Left lobe of liver (tissue), 2 donors: ENCODE measurements at regions not wholly inside any gene's neighbourhood (a gene's known extent, or its start where the extent isn't known, plus 50 kb on each side); places are given as distances from the start of the nearest gene placed in this dataset.
"Not testable (repeated sequence)": the region's sequence is repeated elsewhere in the genome, so short reads cannot be mapped to it uniquely, and the experiment has no call there.

Experiments
- ATAC-seq: fragments of 200-7000 bp; cut with Tn5 transposase; one replicate; pipeline ENCODE4 v1.9.1; 2020; ENCODE audit warnings: mild to moderate bottlenecking, moderate library complexity
- DNase-seq: peaks from one replicate; pipeline ENCODE4 v3.0.0-alpha.2; 2020; ENCODE audit warnings: low spot score
- donor health status: DM: no; HTN: no; CAD: no; lungs with moderate emphysema.
- donor health status: DM: no; HTN: yes; CAD: no.

DNA sequence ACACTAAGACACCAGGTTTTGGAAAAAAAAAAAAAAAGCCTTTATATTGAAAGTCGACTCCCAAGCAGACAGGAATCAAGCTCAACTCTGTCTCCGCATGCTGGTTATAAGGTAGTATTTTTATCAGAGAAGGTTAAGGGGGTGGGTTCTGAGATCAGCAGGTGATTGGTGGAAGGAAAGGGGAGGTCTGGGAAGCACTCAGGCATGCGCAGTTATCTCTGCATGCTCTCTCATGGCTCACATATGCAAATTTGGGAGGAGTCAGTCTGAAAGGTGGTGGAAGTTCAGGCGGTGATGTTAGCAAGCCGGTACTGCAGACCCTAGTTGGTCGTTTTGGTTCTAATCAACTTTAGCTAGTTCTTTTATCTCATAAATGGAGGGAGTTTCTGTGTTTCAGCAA lies 357.6 kb upstream of the C16orf82 start:
- no peak for DNase-seq
- no peak for ATAC-seq

DNA sequence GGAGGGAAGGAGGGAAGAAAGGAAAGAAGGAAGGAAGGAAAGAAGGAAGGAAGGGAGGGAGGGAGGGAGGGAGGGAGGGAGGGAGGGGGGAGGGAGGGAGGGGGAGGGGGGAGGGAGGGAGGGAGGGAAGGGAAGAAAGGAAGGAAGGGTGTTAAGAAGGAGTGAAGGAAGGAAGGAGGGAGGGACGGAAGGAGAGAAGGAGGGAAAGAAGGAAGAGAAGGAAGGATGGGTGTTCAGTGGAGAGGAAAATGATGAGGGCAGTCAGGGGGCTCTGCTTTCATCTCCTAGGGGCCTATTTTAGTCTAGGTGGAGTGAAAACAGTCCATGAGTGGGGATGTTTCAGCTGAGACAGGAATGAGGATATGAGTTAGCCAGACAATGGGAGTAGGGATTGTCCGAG lies 357.0 kb upstream of the C16orf82 start:
- no peak for ATAC-seq
- DNase-seq, result no peak

DNA sequence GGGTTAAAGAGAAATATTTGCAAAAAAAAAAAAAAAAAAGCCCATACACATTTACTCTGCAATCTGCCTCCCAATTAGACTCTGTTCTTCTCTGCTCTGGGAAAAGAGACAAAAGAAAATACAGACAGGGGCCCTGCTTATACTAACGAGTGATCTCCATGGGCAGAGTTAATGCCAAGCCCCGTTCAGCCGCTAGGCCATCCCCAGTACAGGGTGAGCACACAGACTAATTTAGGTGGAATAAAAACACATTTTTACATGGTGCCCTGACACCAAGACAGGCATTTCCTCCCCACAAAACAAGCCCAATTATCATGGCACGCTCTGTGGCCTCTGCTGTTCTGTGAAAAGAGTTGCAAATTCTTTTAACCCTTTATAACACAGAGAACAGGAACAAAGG lies 356.3 kb upstream of the C16orf82 start:
- ATAC-seq, result no peak
- no peak for DNase-seq

DNA sequence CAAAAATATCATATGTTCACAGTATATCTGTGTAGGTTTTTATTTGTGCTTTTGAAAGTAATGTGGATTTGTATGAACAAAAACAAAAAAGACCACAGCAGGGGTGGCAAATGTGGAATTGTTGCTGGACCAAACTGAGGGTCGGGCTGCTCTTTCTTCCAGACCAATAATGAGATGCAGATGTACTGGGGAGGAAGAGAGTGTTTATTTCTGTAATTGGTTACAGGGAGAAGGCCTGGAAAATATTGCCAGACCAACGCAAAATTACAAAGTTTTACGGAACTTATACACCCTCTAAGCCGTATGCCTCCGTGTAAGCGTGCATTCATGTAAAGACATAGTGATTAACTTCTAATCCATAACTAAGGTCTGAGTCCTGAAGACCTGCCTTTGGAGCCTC lies 353.9 kb upstream of the C16orf82 start:
- DNase-seq (no peak), ATAC-seq (no peak)

DNA sequence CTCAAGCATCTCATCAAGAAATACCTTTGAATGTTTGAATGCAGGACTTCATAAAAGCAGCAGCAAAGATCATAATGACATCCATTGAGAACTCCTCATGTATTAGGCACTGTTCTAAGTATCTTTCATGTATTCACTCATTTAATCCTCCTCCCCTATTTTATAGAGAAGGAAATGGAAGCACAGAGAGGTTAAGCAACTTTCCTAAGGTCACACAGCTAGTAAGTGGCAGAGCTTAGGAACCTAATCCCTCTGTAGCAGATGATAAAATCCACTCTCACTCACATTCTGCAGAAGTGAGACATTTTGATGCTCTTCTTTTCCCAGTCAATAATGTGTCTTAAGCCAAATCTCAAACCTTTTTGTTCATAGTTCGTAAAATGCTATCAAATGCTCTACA lies 350.8 kb upstream of the C16orf82 start:
- DNase-seq, result no peak
- ATAC-seq, result no peak

DNA sequence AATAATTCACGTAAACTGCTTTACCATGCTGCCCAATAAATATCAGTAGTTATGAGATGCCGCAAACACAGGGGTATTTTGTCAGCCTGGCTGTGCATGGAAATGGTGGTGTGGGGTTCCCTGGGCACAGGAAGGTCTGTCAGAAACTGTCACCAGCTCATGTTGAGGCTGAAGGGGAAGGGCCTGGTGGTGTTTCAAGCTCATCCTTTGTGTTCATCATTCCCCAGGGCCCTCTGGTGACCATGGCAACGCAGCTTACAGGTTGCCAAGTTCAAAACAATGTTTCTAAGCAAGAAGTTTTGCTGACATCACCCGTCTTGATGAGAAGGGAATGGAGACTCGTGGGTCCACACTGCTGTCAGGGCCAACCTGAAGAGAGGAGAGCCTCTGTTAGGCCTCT lies 348.9 kb upstream of the C16orf82 start:
- DNase-seq (no peak), ATAC-seq (no peak)

DNA sequence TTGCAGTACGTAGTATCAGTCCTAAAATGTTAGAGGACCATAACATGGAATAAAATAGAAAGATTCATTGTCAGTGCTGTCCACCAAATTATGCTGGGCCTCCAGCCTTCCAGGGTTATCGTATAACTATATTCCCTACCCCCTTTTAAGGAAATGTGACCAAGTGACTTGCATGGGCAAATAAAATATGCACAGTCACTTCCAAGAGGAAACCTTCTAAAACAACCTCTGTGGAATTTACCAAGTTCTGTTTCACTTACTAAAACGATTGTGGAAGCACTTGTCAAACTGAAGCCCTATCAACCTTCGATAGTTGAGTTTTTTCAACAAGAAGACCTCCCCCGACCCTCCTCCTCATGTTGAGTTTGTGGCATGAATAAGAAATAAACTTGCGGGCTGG lies 345.4 kb upstream of the C16orf82 start:
- ATAC-seq (no peak), DNase-seq (no peak)

DNA sequence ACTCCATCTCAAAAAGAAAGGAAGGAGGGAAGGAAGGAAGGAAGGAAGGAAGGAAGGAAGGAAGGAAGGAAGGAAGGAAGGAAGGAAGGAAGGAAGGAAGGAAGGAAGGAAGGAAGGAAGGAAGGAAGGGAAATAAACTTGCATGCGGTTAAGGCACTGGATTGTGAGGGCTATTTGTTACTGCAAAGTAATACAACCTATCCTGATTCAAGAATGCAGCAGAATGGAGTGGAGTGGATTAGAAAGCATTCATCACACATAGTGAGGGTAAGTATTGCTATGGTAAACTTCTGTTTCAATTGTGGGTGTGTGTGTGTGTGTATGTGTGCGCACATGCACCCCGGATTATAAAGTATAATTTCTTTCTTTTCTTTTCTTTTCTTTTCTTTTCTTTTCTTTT lies 344.8 kb upstream of the C16orf82 start:
- ATAC-seq, DNase-seq: not testable (repeated sequence)

DNA sequence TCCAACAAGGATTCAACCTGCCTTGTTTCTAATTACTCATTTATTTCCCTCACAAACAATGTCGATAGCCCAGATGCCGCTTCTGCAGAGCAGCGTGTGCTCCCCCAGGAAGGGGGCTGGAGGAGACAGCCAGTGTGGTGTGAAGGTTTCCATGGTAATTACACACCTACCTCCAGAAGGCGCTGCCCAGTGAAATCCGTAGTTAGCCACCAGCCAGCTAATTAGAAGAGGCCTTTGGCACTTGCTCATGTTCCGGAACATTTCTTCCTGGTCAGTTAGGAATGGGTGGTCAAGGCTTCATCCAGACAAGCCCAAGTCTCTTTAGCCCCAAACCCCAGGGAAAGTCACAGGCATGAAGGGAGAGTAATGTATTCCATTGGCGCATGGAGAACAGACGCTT lies 342.5 kb upstream of the C16orf82 start:
- DNase-seq (no peak), ATAC-seq (no peak)

DNA sequence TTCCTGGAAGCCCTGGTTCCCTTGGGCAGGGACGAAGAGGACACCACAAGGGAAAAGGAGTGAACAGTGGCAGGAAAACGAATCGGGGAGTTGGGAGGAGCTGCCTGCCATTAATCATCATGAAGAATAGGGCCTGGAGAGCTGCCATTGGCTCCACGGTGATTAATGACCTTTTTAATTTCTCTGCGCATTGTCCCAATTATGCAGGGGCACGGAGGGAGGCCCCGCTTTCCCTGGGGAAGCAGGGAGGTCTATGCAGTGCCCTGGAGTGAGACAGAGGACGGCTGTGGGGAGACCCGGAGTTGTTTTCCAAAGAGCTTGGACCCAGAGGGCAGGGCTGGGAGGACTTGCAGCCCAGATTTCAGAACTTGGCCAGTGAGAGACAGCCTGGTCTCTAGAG lies 338.9 kb upstream of the C16orf82 start:
- no peak for ATAC-seq
- no peak for DNase-seq

DNA sequence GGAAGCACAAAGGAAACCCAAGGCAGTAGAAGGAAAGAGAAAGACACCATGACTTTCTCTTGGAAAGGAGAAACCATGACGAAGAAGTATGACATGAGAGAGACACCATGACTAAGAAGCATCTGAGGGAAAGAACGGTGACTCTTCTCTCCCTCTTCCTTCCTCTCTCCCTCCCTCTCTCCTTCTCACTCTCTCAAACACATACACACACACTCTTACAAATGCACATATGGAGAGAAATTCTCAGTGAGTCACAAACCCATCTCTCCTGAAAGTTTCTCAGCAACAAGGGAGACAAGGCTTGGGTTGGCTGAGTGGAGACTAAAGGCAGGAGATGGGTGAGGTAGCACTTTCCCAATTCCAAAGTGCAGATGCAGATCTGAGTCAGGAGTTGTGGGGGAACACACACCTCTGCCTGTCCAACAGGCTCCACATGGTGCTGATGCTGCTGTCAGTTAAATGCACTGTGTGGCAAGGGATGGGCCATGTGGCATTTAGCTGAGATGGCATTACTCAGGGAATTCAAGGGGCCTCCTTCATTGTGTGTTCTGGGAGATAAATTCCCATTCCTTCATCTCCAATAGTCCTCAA lies 336.7 kb upstream of the C16orf82 start:
- DNase-seq, result no peak
- no peak for ATAC-seq

DNA sequence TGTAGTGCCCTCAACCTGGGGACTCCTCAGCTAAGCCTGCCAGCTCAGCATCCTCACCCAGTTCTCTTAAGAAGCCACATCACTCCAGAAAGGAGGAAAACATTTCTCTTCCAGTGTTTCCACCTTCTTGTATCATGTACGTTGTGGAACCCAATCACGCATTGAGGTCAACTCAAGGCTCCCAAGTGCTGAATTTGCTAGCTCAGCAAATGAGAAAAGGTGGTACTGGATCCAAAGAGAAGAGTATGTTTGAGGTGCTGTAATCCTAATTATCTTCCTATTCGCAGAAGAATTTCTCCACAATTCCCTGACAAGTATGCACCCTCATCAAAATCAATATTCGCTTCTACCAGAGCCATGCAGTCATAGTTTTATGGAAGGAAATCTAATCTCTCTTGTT lies 335.0 kb upstream of the C16orf82 start:
- ATAC-seq (no peak), DNase-seq (no peak)

DNA sequence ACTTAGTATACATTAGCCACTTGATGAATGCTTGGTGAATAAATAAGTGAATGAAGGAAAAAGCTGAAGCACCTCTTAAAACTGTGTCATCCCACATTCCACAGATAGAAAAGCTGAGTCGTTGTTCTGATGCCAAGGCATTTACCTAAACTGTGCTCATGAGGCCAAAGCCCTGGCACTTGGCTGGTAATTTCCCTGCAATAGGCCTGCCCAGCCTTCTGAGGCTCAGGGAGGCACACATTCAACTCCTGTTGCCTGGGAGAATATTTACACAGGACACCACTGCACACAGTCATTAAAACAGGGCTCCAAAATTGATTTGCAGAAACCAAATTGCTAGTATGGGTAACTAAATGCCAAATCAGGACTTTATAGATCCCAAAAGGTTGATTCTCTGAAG lies 333.0 kb upstream of the C16orf82 start:
- DNase-seq (no peak), ATAC-seq (no peak)

DNA sequence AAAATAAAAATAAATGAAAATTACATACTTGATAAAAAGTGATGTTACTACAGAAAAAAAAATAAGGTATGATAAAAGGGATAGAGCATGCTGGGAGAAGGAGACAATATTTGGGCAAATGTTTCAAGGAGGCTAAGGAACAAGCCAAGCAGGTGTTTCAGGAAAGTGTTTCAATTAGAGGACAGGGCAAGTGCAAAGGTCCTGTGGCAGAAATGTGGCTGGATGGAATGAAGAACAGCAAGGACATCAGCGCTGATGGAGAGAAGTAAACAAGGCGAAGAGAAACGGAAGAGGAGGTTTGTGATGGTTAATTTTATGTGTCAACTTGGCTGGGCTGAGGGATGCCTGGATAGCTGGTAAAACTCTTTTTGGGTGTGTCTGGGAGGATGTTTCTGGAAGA lies 331.2 kb upstream of the C16orf82 start:
- no peak for ATAC-seq
- DNase-seq, result no peak

DNA sequence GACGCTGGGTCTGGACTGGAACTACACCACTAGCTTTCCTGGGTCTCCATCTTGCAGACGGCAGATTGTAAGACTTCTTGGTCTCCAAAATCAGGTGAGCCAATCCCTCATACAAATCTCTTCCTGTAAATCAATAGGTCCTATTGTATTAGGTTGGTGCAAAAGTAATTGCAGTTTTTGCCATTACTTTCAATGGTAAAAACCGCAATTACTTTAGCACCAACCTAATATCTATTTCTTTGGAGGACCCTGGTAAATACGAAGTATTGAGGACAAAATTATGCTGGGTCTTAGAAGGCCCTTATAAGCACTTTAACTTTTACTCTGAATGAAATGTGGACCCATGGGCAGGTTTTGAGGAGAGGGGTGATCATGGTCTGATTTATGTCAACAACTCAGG lies 330.6 kb upstream of the C16orf82 start:
- DNase-seq (no peak), ATAC-seq (no peak)

DNA sequence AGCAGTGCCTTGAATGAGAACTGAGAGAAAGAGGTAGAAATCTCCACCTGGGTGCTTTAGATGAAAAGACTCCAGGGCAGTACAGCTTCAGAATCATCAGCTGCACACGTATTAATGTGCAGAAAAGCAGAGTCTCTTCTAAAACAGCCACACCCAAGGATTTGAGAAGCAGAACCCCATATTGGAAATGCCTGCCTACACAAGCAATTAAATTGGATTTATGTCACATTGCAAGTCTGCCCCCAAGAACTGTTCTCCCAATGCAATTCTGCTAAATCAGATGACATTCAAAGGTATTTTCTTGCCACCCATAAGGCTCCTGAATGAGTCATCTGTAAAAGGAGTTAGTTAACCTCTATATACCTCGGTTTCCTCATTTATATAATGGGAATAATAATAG lies 326.0 kb upstream of the C16orf82 start:
- no peak for DNase-seq
- ATAC-seq, result no peak

DNA sequence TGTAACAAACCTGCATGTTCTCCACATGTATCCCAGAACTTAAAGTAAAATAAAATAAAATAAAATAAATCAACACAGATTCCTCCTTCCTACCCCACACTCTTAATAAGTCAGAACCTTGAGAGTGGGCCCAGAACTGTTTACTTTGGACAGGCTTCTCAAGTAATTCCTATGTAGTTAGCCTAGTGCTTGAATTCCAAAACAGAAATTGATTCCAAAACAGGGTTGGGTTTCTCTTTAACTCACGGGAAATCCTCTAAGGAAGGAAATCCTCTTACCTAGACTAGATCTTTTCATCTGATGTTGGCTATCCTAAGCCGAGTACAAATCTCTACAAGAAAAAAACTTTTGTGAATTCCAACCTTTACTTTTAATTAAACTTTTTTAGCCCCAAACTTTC lies 324.7 kb upstream of the C16orf82 start:
- ATAC-seq (no peak), DNase-seq (no peak)

DNA sequence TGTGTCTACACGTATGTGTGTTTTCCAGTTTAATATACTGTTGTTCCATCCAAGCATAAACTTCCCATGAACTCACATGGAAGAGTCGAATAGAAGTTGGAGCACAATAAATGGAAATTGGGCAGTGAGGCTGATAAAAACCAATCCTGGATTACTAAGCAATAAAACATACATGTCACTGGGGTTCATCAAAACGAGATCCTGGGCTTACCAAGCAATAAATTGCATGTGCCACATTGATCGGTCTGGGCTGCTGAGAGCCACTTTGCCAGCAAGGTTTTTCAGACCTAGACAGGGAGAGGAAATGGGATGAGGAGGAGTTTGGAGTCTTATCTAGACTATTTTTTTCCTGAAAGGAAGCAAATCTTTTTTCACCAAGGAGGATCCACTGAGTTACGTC lies 322.3 kb upstream of the C16orf82 start:
- ATAC-seq, result no peak
- no peak for DNase-seq

DNA sequence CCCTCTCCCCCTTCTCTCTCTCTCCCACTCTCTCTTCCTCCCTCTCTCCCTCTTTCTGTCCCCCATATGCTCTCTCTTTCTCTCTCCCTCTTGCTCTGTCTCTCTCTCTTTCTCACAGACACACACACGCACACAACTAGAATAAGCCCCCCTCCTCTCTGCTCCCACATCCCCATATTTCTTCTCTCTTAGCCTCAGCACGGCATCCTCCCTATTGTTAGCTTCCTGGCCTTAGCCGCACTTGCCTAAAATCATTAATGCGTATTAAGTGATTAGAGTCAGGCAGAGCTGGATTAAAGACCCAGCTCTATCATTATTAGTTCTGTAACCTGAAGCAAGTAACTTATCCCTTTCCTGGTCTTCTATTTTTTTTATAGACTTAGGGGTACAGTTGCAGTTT lies 319.0 kb upstream of the C16orf82 start:
- DNase-seq, result no peak
- ATAC-seq, result no peak

DNA sequence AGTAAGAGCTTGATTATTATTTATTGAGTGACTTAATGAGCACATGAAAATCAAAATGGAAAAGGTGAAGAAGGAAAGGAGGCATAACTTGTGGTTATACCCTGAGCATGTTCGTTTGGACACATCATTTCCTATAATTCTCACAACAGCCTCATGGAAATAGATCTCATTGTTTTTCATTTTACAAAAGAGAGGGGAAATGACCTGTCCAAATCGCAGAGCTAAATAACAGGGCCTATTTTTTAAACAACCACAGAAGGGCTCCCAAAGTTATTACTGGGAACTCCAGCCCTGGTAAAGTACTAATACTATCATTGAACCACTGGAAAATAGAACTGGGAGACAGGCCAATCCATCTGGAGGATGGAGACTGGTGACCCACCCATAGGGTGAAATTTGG lies 317.7 kb upstream of the C16orf82 start:
- DNase-seq, result no peak
- ATAC-seq, result no peak

DNA sequence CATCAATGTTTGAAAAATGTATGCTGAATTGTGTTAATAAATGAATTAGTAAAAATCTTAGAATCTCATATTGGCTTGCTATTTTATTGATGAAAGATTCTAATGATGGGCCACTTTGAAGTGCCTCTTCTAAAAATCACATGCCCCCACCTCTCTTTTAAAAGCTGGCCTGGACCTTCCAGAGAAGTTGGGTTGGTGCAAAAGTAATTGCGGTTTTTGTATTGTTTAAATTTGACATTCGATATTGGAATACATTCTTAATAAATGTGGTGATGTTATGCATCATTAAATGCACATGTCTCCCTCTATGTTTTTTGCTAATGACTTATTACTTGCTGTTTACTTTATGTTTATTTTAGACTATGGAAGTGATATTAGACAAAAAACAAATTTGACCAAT lies 314.6 kb upstream of the C16orf82 start:
- no peak for ATAC-seq
- DNase-seq, result no peak

DNA sequence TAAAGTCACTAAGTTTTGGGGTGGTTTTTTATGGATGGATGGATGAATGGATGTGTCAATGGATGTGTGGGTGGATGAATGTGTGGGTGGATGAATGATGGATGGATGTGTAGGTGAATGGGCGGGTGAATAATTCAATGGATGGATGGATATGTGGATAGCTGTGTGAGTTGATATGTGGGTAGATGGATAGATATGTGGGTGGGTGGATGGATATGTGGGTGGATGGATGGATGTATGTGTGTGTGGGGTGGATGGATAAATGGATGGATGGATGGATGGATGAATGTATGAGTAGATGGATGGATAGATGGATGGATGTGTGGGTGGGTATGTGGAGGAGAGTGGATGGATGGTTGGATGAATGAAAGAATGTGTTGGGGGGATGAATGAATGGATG lies 310.1 kb upstream of the C16orf82 start:
- DNase-seq (no peak), ATAC-seq (no peak)

DNA sequence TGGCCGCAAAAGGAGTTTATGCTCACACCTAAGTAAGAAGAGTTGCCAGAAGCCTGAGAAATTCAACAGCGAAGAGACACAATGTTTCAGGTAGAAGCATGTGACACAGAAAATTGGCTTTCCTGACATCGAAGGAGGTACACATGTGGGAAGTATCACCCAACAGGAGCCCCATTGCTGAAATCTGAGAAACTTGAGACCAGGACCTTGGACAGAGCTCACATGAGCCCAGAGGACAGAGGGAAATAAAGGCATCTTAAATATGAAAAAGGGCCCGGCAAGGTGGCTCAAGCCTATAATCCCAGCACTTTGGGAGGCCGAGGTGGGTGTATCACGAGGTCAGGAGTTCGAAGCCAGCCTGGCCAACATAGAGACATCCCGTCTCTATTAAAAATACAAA lies 304.1 kb upstream of the C16orf82 start:
- ATAC-seq (no peak), DNase-seq (no peak)

DNA sequence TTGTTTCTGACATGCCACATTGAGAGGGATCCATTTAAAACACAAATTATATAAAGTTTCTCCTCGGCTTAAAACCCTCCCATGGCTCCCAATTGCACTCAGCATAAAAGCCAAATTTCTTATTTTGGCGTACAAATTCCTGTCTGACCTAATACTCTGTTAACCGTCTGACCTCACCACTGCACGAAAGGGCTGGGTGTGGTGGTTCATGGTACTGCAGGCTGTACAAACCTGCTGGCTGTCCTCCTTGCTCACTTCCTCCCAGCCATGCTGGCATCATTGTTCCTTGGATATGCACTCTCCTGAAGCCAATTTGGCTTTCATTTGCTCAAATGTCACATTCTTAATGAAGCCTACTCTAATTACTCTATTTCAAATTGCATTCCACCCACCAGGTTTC lies 301.6 kb upstream of the C16orf82 start:
- no peak for DNase-seq
- ATAC-seq, result peak; percentile 71
